Ishikawa (cell line): ENCODE measurements at regions not wholly inside any gene's neighbourhood (a gene's known extent, or its start where the extent isn't known, plus 50 kb on each side); places are given as distances from the start of the nearest gene placed in this dataset.

Experiments
- CEBPB ChIP-seq: IDR thresholded peaks from 2 replicates; pipeline ENCODE4 v1.6.1; 2012
- CREB1 ChIP-seq: IDR thresholded peaks from 2 replicates; pipeline ENCODE4 v1.6.1; 2012; ENCODE audit warnings: low read depth
- EGR1 ChIP-seq: IDR thresholded peaks from 2 replicates; pipeline ENCODE4 v1.6.1; 2012
- EP300 ChIP-seq: IDR thresholded peaks from 2 replicates; pipeline ENCODE4 v1.6.1; 2012; ENCODE audit warnings: borderline replicate concordance
- FOXM1 ChIP-seq: IDR thresholded peaks from 2 replicates; pipeline ENCODE4 v1.6.1; 2012; ENCODE audit warnings: low read depth, borderline replicate concordance
- NFIC ChIP-seq: IDR thresholded peaks from 2 replicates; pipeline ENCODE4 v1.6.1; 2012
- RAD21 ChIP-seq: IDR thresholded peaks from 2 replicates; pipeline ENCODE4 v1.6.1; 2012; ENCODE audit warnings: low read depth
- TAF1 ChIP-seq: IDR thresholded peaks from 2 replicates; pipeline ENCODE4 v1.6.1; 2012; ENCODE audit warnings: low read depth, mild to moderate bottlenecking
- TCF12 ChIP-seq: IDR thresholded peaks from 2 replicates; pipeline ENCODE4 v1.6.1; 2012; ENCODE audit warnings: low read depth
- TEAD4 ChIP-seq: IDR thresholded peaks from 2 replicates; pipeline ENCODE4 v1.6.1; 2012
- YY1 ChIP-seq: IDR thresholded peaks from 2 replicates; pipeline ENCODE4 v1.6.1; 2012; ENCODE audit warnings: low read depth
- ZBTB7A ChIP-seq: IDR thresholded peaks from 2 replicates; pipeline ENCODE4 v1.6.1; 2012; ENCODE audit warnings: low read depth
- TF ChIP-seq, protein P1 (sequence below): IDR thresholded peaks from 2 replicates; pipeline ENCODE4 v1.6.1; 2012; ENCODE audit warnings: low read depth, mild to moderate bottlenecking
- TF ChIP-seq, protein P2 (sequence below): IDR thresholded peaks from 2 replicates; pipeline ENCODE4 v1.6.1; 2012
- TF ChIP-seq, protein P3 (sequence below): IDR thresholded peaks from 2 replicates; pipeline ENCODE4 v1.6.1; 2012

DNA sequence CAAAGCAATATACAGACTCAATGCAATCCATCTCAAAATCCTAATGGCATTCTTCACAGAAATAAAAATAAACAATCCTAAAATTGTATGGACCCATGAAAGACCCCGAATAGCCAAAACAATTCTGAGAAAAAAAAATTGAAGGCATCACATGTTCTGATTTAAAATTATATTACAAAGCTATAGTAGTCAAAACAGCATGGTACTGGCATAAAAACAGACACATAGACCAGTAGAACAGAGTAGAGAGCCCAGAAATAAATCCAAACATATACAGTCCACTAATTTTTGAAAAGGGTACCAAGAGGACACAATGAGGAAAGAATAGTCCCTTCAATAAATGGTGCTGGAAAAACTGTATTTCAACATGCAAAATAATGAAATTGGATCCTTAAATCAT lies 70.4 kb upstream of the THRB start:
- TF ChIP-seq YY1 (no peak), TEAD4 (no peak), CREB1 (no peak), TAF1 (no peak), NFIC (no peak), TCF12 (no peak), FOXM1 (no peak), EGR1 (no peak), ZBTB7A (no peak), RAD21 (no peak), CEBPB (no peak), EP300 (no peak)
- TF ChIP-seq, protein P1, sequence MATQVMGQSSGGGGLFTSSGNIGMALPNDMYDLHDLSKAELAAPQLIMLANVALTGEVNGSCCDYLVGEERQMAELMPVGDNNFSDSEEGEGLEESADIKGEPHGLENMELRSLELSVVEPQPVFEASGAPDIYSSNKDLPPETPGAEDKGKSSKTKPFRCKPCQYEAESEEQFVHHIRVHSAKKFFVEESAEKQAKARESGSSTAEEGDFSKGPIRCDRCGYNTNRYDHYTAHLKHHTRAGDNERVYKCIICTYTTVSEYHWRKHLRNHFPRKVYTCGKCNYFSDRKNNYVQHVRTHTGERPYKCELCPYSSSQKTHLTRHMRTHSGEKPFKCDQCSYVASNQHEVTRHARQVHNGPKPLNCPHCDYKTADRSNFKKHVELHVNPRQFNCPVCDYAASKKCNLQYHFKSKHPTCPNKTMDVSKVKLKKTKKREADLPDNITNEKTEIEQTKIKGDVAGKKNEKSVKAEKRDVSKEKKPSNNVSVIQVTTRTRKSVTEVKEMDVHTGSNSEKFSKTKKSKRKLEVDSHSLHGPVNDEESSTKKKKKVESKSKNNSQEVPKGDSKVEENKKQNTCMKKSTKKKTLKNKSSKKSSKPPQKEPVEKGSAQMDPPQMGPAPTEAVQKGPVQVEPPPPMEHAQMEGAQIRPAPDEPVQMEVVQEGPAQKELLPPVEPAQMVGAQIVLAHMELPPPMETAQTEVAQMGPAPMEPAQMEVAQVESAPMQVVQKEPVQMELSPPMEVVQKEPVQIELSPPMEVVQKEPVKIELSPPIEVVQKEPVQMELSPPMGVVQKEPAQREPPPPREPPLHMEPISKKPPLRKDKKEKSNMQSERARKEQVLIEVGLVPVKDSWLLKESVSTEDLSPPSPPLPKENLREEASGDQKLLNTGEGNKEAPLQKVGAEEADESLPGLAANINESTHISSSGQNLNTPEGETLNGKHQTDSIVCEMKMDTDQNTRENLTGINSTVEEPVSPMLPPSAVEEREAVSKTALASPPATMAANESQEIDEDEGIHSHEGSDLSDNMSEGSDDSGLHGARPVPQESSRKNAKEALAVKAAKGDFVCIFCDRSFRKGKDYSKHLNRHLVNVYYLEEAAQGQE = no peak
- TF ChIP-seq, protein P2, sequence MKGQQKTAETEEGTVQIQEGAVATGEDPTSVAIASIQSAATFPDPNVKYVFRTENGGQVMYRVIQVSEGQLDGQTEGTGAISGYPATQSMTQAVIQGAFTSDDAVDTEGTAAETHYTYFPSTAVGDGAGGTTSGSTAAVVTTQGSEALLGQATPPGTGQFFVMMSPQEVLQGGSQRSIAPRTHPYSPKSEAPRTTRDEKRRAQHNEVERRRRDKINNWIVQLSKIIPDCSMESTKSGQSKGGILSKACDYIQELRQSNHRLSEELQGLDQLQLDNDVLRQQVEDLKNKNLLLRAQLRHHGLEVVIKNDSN = no peak
- TF ChIP-seq, protein P3, sequence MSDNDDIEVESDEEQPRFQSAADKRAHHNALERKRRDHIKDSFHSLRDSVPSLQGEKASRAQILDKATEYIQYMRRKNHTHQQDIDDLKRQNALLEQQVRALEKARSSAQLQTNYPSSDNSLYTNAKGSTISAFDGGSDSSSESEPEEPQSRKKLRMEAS = no peak

DNA sequence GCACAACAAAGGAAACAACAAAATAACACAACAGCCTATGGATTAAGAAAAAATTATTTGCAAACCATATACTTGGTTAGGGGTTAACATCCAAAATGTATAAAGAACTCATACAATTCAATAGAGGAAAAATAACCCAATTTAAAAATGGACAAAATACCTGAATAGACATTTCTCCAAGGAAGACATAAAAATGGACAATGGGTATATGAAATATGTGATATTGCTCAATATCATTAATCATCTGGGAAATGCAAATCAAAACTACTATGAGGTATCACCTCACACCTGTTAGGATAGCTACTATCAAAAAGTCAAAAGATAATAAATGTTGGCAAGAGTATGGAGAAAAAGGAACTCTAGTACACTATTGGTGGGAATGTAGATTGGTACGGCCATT lies 71.0 kb upstream of the THRB start:
- TF ChIP-seq TAF1 = no peak
- TF ChIP-seq RAD21 = no peak
- TF ChIP-seq YY1 = no peak
- no peak for TF ChIP-seq FOXM1
- TF ChIP-seq, protein P2 = no peak
- TF ChIP-seq, protein P3 = no peak
- TF ChIP-seq NFIC = no peak
- no peak for TF ChIP-seq CEBPB
- no peak for TF ChIP-seq EGR1
- no peak for TF ChIP-seq ZBTB7A

DNA sequence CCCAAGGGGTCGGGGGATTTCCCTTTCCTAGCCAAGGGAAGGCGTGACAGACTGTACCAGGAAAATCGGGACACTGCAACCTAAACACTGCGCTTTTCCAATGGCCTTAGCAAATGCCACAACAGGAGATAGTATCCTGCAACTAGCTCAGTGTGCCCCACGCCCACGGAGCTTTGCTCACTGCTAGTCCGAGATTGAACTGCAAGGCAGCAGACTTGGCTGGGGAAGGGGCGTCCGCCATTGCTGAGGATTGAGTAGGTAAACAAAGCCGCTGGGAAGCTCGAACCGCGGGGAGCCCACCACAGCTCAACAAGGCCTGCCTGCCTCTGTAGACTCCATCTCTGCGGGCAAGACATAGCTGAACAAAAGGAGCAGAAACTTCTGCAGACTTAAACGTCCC lies 72.3 kb upstream of the THRB start:
- TF ChIP-seq TCF12 (no peak), TAF1 (no peak), ZBTB7A (no peak), EGR1 (no peak), NFIC (no peak), CEBPB (no peak), TEAD4 (no peak), EP300 (no peak)
- TF ChIP-seq, protein P2 = no peak
- TF ChIP-seq, protein P3 = no peak

DNA sequence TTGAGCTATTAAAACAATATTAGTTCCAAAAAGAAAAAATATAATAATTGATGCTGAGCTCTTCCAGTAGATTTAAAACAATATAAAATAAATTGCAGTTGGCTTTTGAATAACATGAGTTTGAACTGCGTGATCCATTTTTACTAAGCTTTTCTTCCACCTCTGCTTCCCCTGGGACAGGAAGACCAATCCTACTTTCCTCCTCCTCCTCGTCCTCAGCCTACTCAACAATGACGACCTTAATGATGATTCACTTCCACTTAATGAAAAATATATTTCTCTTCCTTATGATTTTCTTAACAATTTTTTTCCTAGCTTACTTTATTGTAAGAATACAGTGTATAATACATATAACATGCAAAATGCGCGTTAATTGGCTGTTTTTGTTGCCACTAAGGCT lies 78.9 kb upstream of the THRB start:
- TF ChIP-seq TCF12 = no peak
- no peak for TF ChIP-seq ZBTB7A
- TF ChIP-seq, protein P3 = no peak
- no peak for TF ChIP-seq CREB1
- TF ChIP-seq YY1 = no peak
- no peak for TF ChIP-seq EP300
- no peak for TF ChIP-seq TAF1
- TF ChIP-seq, protein P2 = no peak
- no peak for TF ChIP-seq FOXM1
- TF ChIP-seq, protein P1 = no peak
- no peak for TF ChIP-seq EGR1
- TF ChIP-seq RAD21 = no peak
- TF ChIP-seq TEAD4 = no peak
- no peak for TF ChIP-seq CEBPB
- TF ChIP-seq NFIC = no peak

DNA sequence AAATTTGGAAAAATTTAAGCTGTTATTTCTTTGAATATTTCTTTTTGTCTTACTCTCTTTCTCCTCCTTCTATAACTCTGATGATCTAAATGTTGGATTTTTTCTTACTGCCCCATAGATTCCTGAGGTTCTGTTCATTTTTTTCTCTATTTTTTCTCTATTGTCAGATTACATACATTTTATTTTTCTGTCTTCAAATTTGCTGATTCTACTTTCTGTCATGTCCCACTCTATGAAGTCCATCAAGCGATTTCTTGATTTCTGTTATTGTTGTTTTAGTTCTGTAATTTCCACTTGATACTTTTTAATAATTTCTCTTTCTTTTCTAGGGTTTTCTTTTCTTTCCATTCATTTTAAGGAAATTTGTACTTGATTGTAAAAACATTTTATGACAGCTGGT lies 83.7 kb upstream of the THRB start:
- TF ChIP-seq FOXM1 (no peak), NFIC (no peak), TAF1 (no peak), EGR1 (no peak), ZBTB7A (no peak)
